ENCODE measurements at regions not wholly inside any gene's neighbourhood (a gene's known extent, or its start where the extent isn't known, plus 50 kb on each side); places are given as distances from the start of the nearest gene placed in this dataset.

GRCh38 chr10:78451592-78451991 is 417.9 kb downstream of the RPS24 start:
- H3K9me3 ChIP-seq (ENCODE audit: control extremely low read depth in 1 of 3, control insufficient read depth in 2 of 3, insufficient read depth in 1 of 3, low read length in 2 of 3): no peaks in the 10 kb centered on the region
- WGBS (ENCODE audit: insufficient coverage): 86% methylated on average over 8 of the region's 10 CpGs
- CTCF ChIA-PET: interaction anchor here (0.9 kb wide), 1 partner anchor 10 kb away, joined by 3 read pairs; no protein-coding TSS in a partner anchor
- no peak overlapping the region for H3K4me3 Mint-ChIP-seq
- H2AFZ ChIP-seq (ENCODE audit: insufficient read depth, low read depth, low read length, poor library complexity, severe bottlenecking): no peak overlapping the region
- no peaks in the 10 kb centered on the region for H4K20me1 ChIP-seq (ENCODE audit: control insufficient read depth, insufficient read depth, low read length, poor library complexity, severe bottlenecking)
- H3K4me2 ChIP-seq (replicated peaks; ENCODE audit: low read depth, low read length, poor library complexity, severe bottlenecking): no peak overlapping the region
- intact Hi-C loops (cut with micrococcal nuclease): no loop called here
- no peaks in the 10 kb centered on the region for H3K4me1 ChIP-seq (ENCODE audit: control insufficient read depth in 2 of 2, insufficient read depth in 2 of 2, low read length in 2 of 2)
- H3K27ac Mint-ChIP-seq: no peak overlapping the region
- no peak overlapping the region for H3K9ac ChIP-seq (ENCODE audit: low read length)
- no peak overlapping the region for H3K27ac ChIP-seq (ENCODE audit: low read length in 2 of 2)
- H3K27me3 ChIP-seq (replicated peaks in 1 of 4; ENCODE audit: control extremely low read depth in 1 of 4, control insufficient read depth in 3 of 4, insufficient read depth in 4 of 4, low read length in 3 of 4): peaks cover 0 to 6% (median 0%) of the 10 kb centered on the region in 4 experiments
- H3K4me3 ChIP-seq (ENCODE audit: control extremely low read depth in 1 of 5, extremely low read depth in 1 of 5, insufficient read depth in 1 of 5, low read depth in 2 of 5, low read length in 4 of 5): no peak overlapping the region
- no peaks in the 10 kb centered on the region for H3K4me1 Mint-ChIP-seq
- peaks cover 20% of the 10 kb centered on the region for H3K27me3 Mint-ChIP-seq
- no peaks in the 10 kb centered on the region for H3K36me3 ChIP-seq (replicated peaks in 1 of 2; ENCODE audit: control extremely low read depth in 1 of 2, control insufficient read depth in 1 of 2, extremely low read depth in 1 of 2, insufficient read depth in 2 of 2, low read length in 1 of 2)
- ATAC-seq (ENCODE audit: low read depth) (no peak), DNase-seq (no peak)
- POLR2A ChIA-PET: no interaction called here
- H3K79me2 ChIP-seq (ENCODE audit: control insufficient read depth, insufficient read depth, low read length): no peaks in the 10 kb centered on the region
- TF ChIP-seq CTCF (IDR thresholded peaks at IDR 0.05) (no peak), EZH2 (IDR thresholded peaks at IDR 0.05; ENCODE audit: borderline replicate concordance, insufficient read depth, low read depth, low read length, poor library complexity, severe bottlenecking) (no peak)
- H3K9me3 Mint-ChIP-seq (ENCODE audit: insufficient read depth): no peaks in the 10 kb centered on the region

DNA sequence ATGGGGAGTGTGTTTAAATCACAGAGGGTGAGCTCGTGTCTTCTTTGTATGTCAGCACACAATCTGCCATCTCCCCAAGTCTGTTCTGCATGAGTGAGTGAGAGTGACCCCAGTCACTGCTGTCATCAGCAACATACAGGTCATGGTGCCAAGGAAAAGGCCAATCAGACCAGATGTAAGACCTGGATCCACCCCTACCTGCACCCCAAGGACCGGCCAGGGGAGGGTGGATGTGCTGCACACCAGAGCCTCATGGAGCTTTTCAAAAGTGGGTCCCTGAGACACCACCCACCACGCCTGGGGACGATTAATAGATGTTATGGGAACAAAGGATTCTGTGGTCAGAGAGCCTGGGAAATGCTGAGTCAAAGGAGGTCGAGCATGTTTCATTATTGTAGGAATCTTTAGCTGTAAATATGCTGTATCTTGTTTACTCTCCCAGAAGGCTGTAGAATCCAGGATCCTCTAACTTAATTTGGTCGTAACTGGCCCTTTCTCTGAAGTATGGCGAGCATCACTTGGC is 420.5 kb downstream of the RPS24 start:
- CTCF ChIA-PET: no interaction called here
- WGBS (ENCODE audit: insufficient coverage): 97% methylated on average over 5 of the region's 7 CpGs
- no peak overlapping the region for H3K4me2 ChIP-seq (replicated peaks; ENCODE audit: low read depth, low read length, poor library complexity, severe bottlenecking)
- no peaks in the 10 kb centered on the region for H3K4me1 ChIP-seq (ENCODE audit: control insufficient read depth in 2 of 2, insufficient read depth in 2 of 2, low read length in 2 of 2)
- no peaks in the 10 kb centered on the region for H3K79me2 ChIP-seq (ENCODE audit: control insufficient read depth, insufficient read depth, low read length)
- H3K4me3 ChIP-seq (ENCODE audit: control extremely low read depth in 1 of 5, extremely low read depth in 1 of 5, insufficient read depth in 1 of 5, low read depth in 2 of 5, low read length in 4 of 5): no peak overlapping the region
- no peaks in the 10 kb centered on the region for H3K9me3 Mint-ChIP-seq (ENCODE audit: insufficient read depth)
- no peaks in the 10 kb centered on the region for H3K36me3 ChIP-seq (replicated peaks in 1 of 2; ENCODE audit: control extremely low read depth in 1 of 2, control insufficient read depth in 1 of 2, extremely low read depth in 1 of 2, insufficient read depth in 2 of 2, low read length in 1 of 2)
- H3K9me3 ChIP-seq (ENCODE audit: control extremely low read depth in 1 of 3, control insufficient read depth in 2 of 3, insufficient read depth in 1 of 3, low read length in 2 of 3): no peaks in the 10 kb centered on the region
- TF ChIP-seq CTCF (IDR thresholded peaks at IDR 0.05) (no peak), EZH2 (IDR thresholded peaks at IDR 0.05; ENCODE audit: borderline replicate concordance, insufficient read depth, low read depth, low read length, poor library complexity, severe bottlenecking) (no peak)
- no peaks in the 10 kb centered on the region for H3K4me1 Mint-ChIP-seq
- H2AFZ ChIP-seq (ENCODE audit: insufficient read depth, low read depth, low read length, poor library complexity, severe bottlenecking): no peak overlapping the region
- no peak overlapping the region for H3K27ac Mint-ChIP-seq
- no peak overlapping the region for H3K9ac ChIP-seq (ENCODE audit: low read length)
- no peaks in the 10 kb centered on the region for H4K20me1 ChIP-seq (ENCODE audit: control insufficient read depth, insufficient read depth, low read length, poor library complexity, severe bottlenecking)
- no peak overlapping the region for H3K4me3 Mint-ChIP-seq
- H3K27ac ChIP-seq (ENCODE audit: low read length in 2 of 2): no peak overlapping the region
- intact Hi-C loops (cut with micrococcal nuclease): no loop called here
- ATAC-seq (ENCODE audit: low read depth) (no peak), DNase-seq (no peak)
- POLR2A ChIA-PET: no interaction called here
- peaks cover 0 to 8% (median 0%) of the 10 kb centered on the region in 4 experiments for H3K27me3 ChIP-seq (replicated peaks in 1 of 4; ENCODE audit: control extremely low read depth in 1 of 4, control insufficient read depth in 3 of 4, insufficient read depth in 4 of 4, low read length in 3 of 4)
- peaks cover 3% of the 10 kb centered on the region for H3K27me3 Mint-ChIP-seq
